K562 (cell line): ENCODE measurements at regions not wholly inside any gene's neighbourhood (a gene's known extent, or its start where the extent isn't known, plus 50 kb on each side); places are given as distances from the start of the nearest gene placed in this dataset.

ENCODE experiments used
- BRD4 ChIP-seq: fragments of 200-600 bp; sonication (generic); IDR thresholded peaks from 2 replicates; pipeline ENCODE4 v1.6.1; 2017; ENCODE audit warnings: inconsistent platforms
- BRD9 ChIP-seq: fragments of 450-650 bp; IDR thresholded peaks from 2 replicates; pipeline ENCODE4 v1.6.1; 2018; ENCODE audit warnings: low read depth; ENCODE audit not compliant: partially characterized antibody
- CHD1 ChIP-seq: fragments of 200-600 bp; sonication (generic); IDR thresholded peaks from one replicate; pipeline ENCODE4 v1.6.1; 2012; ENCODE audit warnings: mild to moderate bottlenecking, moderate library complexity, low read length, inconsistent platforms
- CTBP1 ChIP-seq: fragments of 450-650 bp; IDR thresholded peaks from 2 replicates; pipeline ENCODE4 v1.6.1; 2016; ENCODE audit warnings: borderline replicate concordance
- E2F6 ChIP-seq, 2 experiments: IDR thresholded peaks; 2 replicates each; pipeline ENCODE4 v1.6.1; 2011; ENCODE audit warnings: borderline replicate concordance in 1 of 2, control low read depth in 1 of 2, low read depth in 1 of 2, low read length in 1 of 2, mild to moderate bottlenecking in 1 of 2, mixed read lengths in 1 of 2, moderate library complexity in 1 of 2; ENCODE audit not compliant: insufficient read depth in 1 of 2, insufficient read length in 1 of 2, poor library complexity in 1 of 2, severe bottlenecking in 1 of 2; ENCODE audit errors: extremely low read depth in 1 of 2
- FOXJ2 ChIP-seq: fragments of 200-800 bp; sonication (Bioruptor generic); IDR thresholded peaks from 2 replicates; pipeline ENCODE4 v1.6.1; 2016; ENCODE audit warnings: missing genetic modification characterization, missing compliant biosample characterization
- FOXM1 ChIP-seq, 2 experiments: fragments of 450-650 bp in 1 of 2; sonication (generic) in 1 of 2; formaldehyde crosslinking in 1 of 2; IDR thresholded peaks; 2 replicates each; pipeline versions ENCODE4 v1.6.1 to v1.9.0; 2017 to 2022; ENCODE audit warnings: low read depth in 2 of 2, mild to moderate bottlenecking in 2 of 2, missing genetic modification reagents in 1 of 2, moderate library complexity in 1 of 2
- FOXP4 ChIP-seq: sonication (generic); formaldehyde crosslinking; IDR thresholded peaks from 2 replicates; pipeline ENCODE4 v1.8.0; 2022; ENCODE audit warnings: mild to moderate bottlenecking, missing genetic modification reagents, borderline replicate concordance
- GABPA ChIP-seq: fragments of 200-800 bp; sonication (Bioruptor generic); conservative IDR thresholded peaks from 2 replicates; pipeline ENCODE4 v1.6.1; 2016; ENCODE audit warnings: low read depth, missing genetic modification characterization, missing compliant biosample characterization
- GABPB2 ChIP-seq: fragments of 250-450 bp; sonication (Bioruptor Pico); conservative IDR thresholded peaks from 2 replicates; pipeline ENCODE4 v1.5.1; 2021; ENCODE audit warnings: mild to moderate bottlenecking
- GATA2 ChIP-seq: sonication (generic); formaldehyde crosslinking; IDR thresholded peaks from 2 replicates; pipeline ENCODE4 v1.4.0; 2020; ENCODE audit warnings: mild to moderate bottlenecking, missing genetic modification reagents
- HNRNPK ChIP-seq: fragments of 200-400 bp; formaldehyde crosslinking; IDR thresholded peaks from one replicate; pipeline ENCODE4 v1.6.1; 2018; ENCODE audit warnings: mild to moderate bottlenecking, low read depth, low read length; ENCODE audit not compliant: poor library complexity, severe bottlenecking
- JUNB ChIP-seq: fragments of 450-650 bp; formaldehyde crosslinking; conservative IDR thresholded peaks from 2 replicates; pipeline ENCODE4 v1.4.0; 2020; ENCODE audit warnings: mild to moderate bottlenecking
- KDM1A ChIP-seq, 2 experiments: fragments of 450-650 bp; IDR thresholded peaks; 2 replicates each; pipeline ENCODE4 v1.6.1; 2016; ENCODE audit warnings: mild to moderate bottlenecking in 2 of 2
- L3MBTL2 ChIP-seq: fragments of 450-650 bp; IDR thresholded peaks from 2 replicates; pipeline ENCODE4 v1.6.1; 2016; ENCODE audit warnings: mild to moderate bottlenecking, moderate library complexity
- NFIC ChIP-seq: fragments of 450-650 bp; IDR thresholded peaks from 2 replicates; pipeline ENCODE4 v1.6.1; 2017; ENCODE audit warnings: mild to moderate bottlenecking, inconsistent platforms
- NRF1 ChIP-seq, 2 experiments: fragments of 450-650 bp; IDR thresholded peaks in 1 of 2; conservative IDR thresholded peaks in 1 of 2; 2 replicates each; pipeline ENCODE4 v1.6.1; 2014; ENCODE audit warnings: mild to moderate bottlenecking in 2 of 2
- SMARCE1 ChIP-seq: fragments of 450-650 bp; IDR thresholded peaks from 2 replicates; pipeline ENCODE4 v1.7.1; 2016; ENCODE audit warnings: mild to moderate bottlenecking
- SRF ChIP-seq, 2 experiments: fragments of 250-450, 450-650 bp in 1 of 2; sonication (Bioruptor Pico) in 1 of 2; sonication (generic) in 1 of 2; formaldehyde crosslinking; IDR thresholded peaks; 2 replicates each; pipeline versions ENCODE4 v1.5.0 to v1.5.1; 2020 to 2022; ENCODE audit warnings: mild to moderate bottlenecking in 1 of 2, missing genetic modification reagents in 1 of 2
- ZBED1 ChIP-seq: IDR thresholded peaks from 2 replicates; pipeline ENCODE4 v1.6.1; 2014
- ZC3H4 ChIP-seq: sonication (generic); formaldehyde crosslinking; IDR thresholded peaks from 2 replicates; pipeline ENCODE4 v1.9.0; 2021; ENCODE audit warnings: missing genetic modification reagents, borderline replicate concordance
- ZNF134 ChIP-seq: fragments of 250-450 bp; sonication (Bioruptor Pico); conservative IDR thresholded peaks from 2 replicates; pipeline ENCODE4 v1.4.0; 2020
- ZNF282 ChIP-seq: sonication (generic); formaldehyde crosslinking; IDR thresholded peaks from 2 replicates; pipeline ENCODE4 v1.8.1; 2023; ENCODE audit warnings: missing genetic modification reagents
- ZNF511 ChIP-seq: sonication (generic); formaldehyde crosslinking; IDR thresholded peaks from 2 replicates; pipeline ENCODE4 v1.8.0; 2022; ENCODE audit warnings: mild to moderate bottlenecking, missing genetic modification reagents
- ZNF740 ChIP-seq, 3 experiments: fragments of 200-800 bp in 1 of 3; sonication (Bioruptor generic) in 1 of 3; sonication (generic) in 1 of 3; formaldehyde crosslinking in 1 of 3; IDR thresholded peaks; 2 replicates each; pipeline versions ENCODE4 v1.6.1 to v1.8.0; 2016 to 2022; ENCODE audit warnings: mild to moderate bottlenecking in 2 of 3, missing compliant biosample characterization in 2 of 3, missing genetic modification characterization in 2 of 3, missing genetic modification reagents in 1 of 3

- no peak for TF ChIP-seq GABPB2
- TF ChIP-seq ZNF282: no peak
- peak; percentile 59 for TF ChIP-seq CTBP1
- TF ChIP-seq BRD9: peak; percentile 29
- peak; percentile 75 for TF ChIP-seq SMARCE1
- peak; percentile 28; the same call in 1 of the 2 replicates for TF ChIP-seq GATA2
- no peak for TF ChIP-seq ZNF134
- TF ChIP-seq GABPA: 0 out of 2 replicates have a peak, but pooled peaks have one; percentile 12
- TF ChIP-seq ZNF740 (CRISPR knock-in tag; IDR thresholded peaks at IDR 0.05): no peak
- no peak for TF ChIP-seq ZNF740 (tag; IDR thresholded peaks at IDR 0.05)
- 0 out of 4 replicates have a peak, but pooled peaks of 1 of the 2 experiments have one; percentile 30 for TF ChIP-seq KDM1A (IDR thresholded peaks at IDR 0.05)
- no peak for TF ChIP-seq BRD4
- no peak for TF ChIP-seq FOXJ2
- TF ChIP-seq NFIC: no peak
- no peak for TF ChIP-seq FOXM1 (IDR thresholded peaks at IDR 0.05; ENCODE audit: low read depth)
- TF ChIP-seq FOXM1 (CRISPR knock-in tag; IDR thresholded peaks at IDR 0.05; ENCODE audit: low read depth): no peak
- no peak for TF ChIP-seq CHD1
- no peak for TF ChIP-seq JUNB (CRISPR knock-in tag)
- TF ChIP-seq NRF1 (conservative IDR thresholded peaks at IDR 0.05 in 1 of 2, IDR thresholded peaks at IDR 0.05 in 1 of 2): no peak
- peak; percentile 29; the same call in 1 of the 2 replicates for TF ChIP-seq L3MBTL2
- no peak for TF ChIP-seq E2F6 (IDR thresholded peaks at IDR 0.05; ENCODE audit: borderline replicate concordance in 1 of 2, extremely low read depth in 1 of 2, insufficient read depth in 1 of 2, insufficient read length in 1 of 2, low read depth in 1 of 2, low read length in 1 of 2, poor library complexity in 1 of 2, severe bottlenecking in 1 of 2)
- no peak for TF ChIP-seq ZC3H4 (CRISPR knock-in tag)
- no peak for TF ChIP-seq HNRNPK
- TF ChIP-seq SRF (CRISPR knock-in tag; IDR thresholded peaks at IDR 0.05): no peak
- TF ChIP-seq ZNF511 (CRISPR knock-in tag): no peak
- no peak for TF ChIP-seq FOXP4 (CRISPR knock-in tag)
- TF ChIP-seq ZBED1: no peak
Observed at GRCh38 chr6:51153109-51153508, 334.4 kb downstream of the TFAP2B start (continued).
